HG03196 (cell line): ENCODE measurements at regions not wholly inside any gene's neighbourhood (a gene's known extent, or its start where the extent isn't known, plus 50 kb on each side); places are given as distances from the start of the nearest gene placed in this dataset.

Source experiments
- ATAC-seq: cut with Tn5 transposase; IDR thresholded peaks from one replicate; pipeline ENCODE4 v1.9.1; 2021; ENCODE audit not compliant: unreplicated experiment

GRCh38 chr18:76553715-76554546 lies 58.9 kb upstream of the ZNF516 start:
- no peak for ATAC-seq

DNA sequence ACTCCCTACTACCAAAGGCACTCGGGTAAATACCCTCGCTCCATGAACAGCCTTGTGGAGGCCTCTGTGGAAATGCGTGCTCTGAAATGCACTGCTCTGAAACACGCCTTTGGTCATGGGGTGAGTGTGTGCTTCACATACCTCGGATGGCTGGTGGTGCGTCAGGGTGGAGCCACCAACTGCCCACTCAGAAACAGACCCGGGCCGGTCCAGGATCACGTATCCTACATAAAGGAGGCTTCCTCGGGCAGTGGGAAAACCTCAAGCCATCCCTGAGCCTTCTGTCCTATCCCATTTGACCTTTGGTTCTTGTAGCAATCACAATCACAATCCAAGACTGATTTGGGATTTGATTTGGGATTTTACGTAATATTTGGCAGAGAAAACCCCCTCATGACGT lies 53.5 kb upstream of the ZNF516 start:
- ATAC-seq, result no peak

DNA sequence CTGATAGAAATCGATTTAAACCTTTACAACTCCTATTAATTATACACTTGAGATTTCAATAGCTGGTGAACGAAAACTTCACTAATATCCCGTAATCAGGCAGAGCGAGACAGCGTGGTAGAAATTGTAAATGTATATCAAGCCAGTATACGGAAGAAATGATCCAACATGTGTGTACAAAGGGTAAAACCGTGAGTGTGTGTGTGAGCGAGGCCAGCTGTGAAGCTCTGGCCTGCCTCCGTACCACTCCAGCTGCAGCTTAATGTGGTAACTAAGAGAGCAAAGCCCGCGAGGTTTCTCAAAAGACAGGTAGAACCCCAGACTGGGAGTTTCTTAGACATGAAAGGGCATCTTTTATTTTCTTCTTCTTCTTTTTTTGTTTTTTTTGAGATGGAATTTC lies 52.3 kb upstream of the ZNF516 start:
- no peak for ATAC-seq

GRCh38 chr18:76546436-76546835 lies 51.4 kb upstream of the ZNF516 start:
- ATAC-seq, result no peak

- no peak for ATAC-seq
These were observed 51.0 kb upstream of the ZNF516 start for GRCh38 chr18:76546088-76546435.

- no peak for ATAC-seq
These were observed 50.5 kb upstream of the ZNF516 start for GRCh38 chr18:76545433-76546087.

GRCh38 chr18:76544511-76545345 lies 49.7 kb upstream of the ZNF516 start:
- ATAC-seq, result no peak
